ENCODE measurements at regions not wholly inside any gene's neighbourhood (a gene's known extent, or its start where the extent isn't known, plus 50 kb on each side); places are given as distances from the start of the nearest gene placed in this dataset.

- H3K4me3 ChIP-seq (ENCODE audit: low read depth, low read length), result no peak overlapping the region
- no peak for DNase-seq (ENCODE audit: extremely low spot score)
- H3K36me3 ChIP-seq (ENCODE audit: insufficient read depth), result no peaks in the 10 kb centered on the region
- 80% methylated on average over 4 of the region's 4 CpGs for WGBS
- no peak overlapping the region for H3K27ac ChIP-seq (ENCODE audit: low read depth)
- no peaks in the 10 kb centered on the region for H3K4me1 ChIP-seq (ENCODE audit: insufficient read depth)
Measured at GRCh38 chr2:107361751-107362381, 464.8 kb upstream of the RGPD4 start.

- Histone ChIP-seq H3K36me3 (ENCODE audit: insufficient read depth) (no peaks in the 10 kb centered on the region), H3K4me3 (ENCODE audit: low read depth, low read length) (no peak overlapping the region), H3K4me1 (ENCODE audit: insufficient read depth) (no peaks in the 10 kb centered on the region), H3K27ac (ENCODE audit: low read depth) (no peak overlapping the region)
- WGBS, result 93% methylated on average over 1 of the region's 1 CpG
- DNase-seq (ENCODE audit: extremely low spot score), result no peak
Measured at GRCh38 chr2:107362993-107363392, 463.7 kb upstream of the RGPD4 start.

GRCh38 chr2:107363806-107364205 lies 462.9 kb upstream of the RGPD4 start:
- no peak for DNase-seq (ENCODE audit: extremely low spot score)

GRCh38 chr2:107364361-107364950 lies 462.2 kb upstream of the RGPD4 start:
- no peaks in the 10 kb centered on the region for H3K4me1 ChIP-seq (ENCODE audit: insufficient read depth)
- 97% methylated on average over 4 of the region's 4 CpGs for WGBS
- no peak overlapping the region for H3K4me3 ChIP-seq (ENCODE audit: low read depth, low read length)
- H3K36me3 ChIP-seq (ENCODE audit: insufficient read depth), result no peaks in the 10 kb centered on the region
- H3K27ac ChIP-seq (ENCODE audit: low read depth), result no peak overlapping the region
- no peak for DNase-seq (ENCODE audit: extremely low spot score)

More at GRCh38 chr2:107363806-107364205, 462.9 kb upstream of the RGPD4 start:
- WGBS, result 92% methylated on average over 2 of the region's 2 CpGs
- no peak overlapping the region for H3K4me3 ChIP-seq (ENCODE audit: low read depth, low read length)
- H3K4me1 ChIP-seq (ENCODE audit: insufficient read depth), result no peaks in the 10 kb centered on the region
- H3K36me3 ChIP-seq (ENCODE audit: insufficient read depth), result no peaks in the 10 kb centered on the region
- H3K27ac ChIP-seq (ENCODE audit: low read depth), result no peak overlapping the region

GRCh38 chr2:107374249-107374648 lies 452.4 kb upstream of the RGPD4 start:
- DNase-seq (ENCODE audit: extremely low spot score), result no peak
- H3K4me3 ChIP-seq (ENCODE audit: low read depth, low read length), result no peak overlapping the region
- H3K4me1 ChIP-seq (ENCODE audit: insufficient read depth), result no peaks in the 10 kb centered on the region
- no peak overlapping the region for H3K27ac ChIP-seq (ENCODE audit: low read depth)
- H3K36me3 ChIP-seq (ENCODE audit: insufficient read depth), result no peaks in the 10 kb centered on the region
- WGBS, result 49% methylated on average over 4 of the region's 4 CpGs

GRCh38 chr2:107376909-107377308 lies 449.8 kb upstream of the RGPD4 start:
- 57% methylated on average over 4 of the region's 4 CpGs for WGBS
- Histone ChIP-seq H3K36me3 (ENCODE audit: insufficient read depth) (no peaks in the 10 kb centered on the region), H3K4me1 (ENCODE audit: insufficient read depth) (no peaks in the 10 kb centered on the region), H3K27ac (ENCODE audit: low read depth) (no peak overlapping the region), H3K4me3 (ENCODE audit: low read depth, low read length) (no peak overlapping the region)
- DNase-seq (ENCODE audit: extremely low spot score), result no peak

- H3K27ac ChIP-seq (ENCODE audit: low read depth), result no peak overlapping the region
- no peak overlapping the region for H3K4me3 ChIP-seq (ENCODE audit: low read depth, low read length)
- H3K36me3 ChIP-seq (ENCODE audit: insufficient read depth), result no peaks in the 10 kb centered on the region
- no peaks in the 10 kb centered on the region for H3K4me1 ChIP-seq (ENCODE audit: insufficient read depth)
- WGBS, result 85% methylated on average over 2 of the region's 2 CpGs
- DNase-seq (ENCODE audit: extremely low spot score), result no peak
Measured at GRCh38 chr2:107380912-107381311, 445.8 kb upstream of the RGPD4 start.

- no peak for DNase-seq (ENCODE audit: extremely low spot score)
- 82% methylated on average over 4 of the region's 4 CpGs for WGBS
- Histone ChIP-seq H3K4me3 (ENCODE audit: low read depth, low read length) (no peak overlapping the region), H3K4me1 (ENCODE audit: insufficient read depth) (no peaks in the 10 kb centered on the region), H3K36me3 (ENCODE audit: insufficient read depth) (no peaks in the 10 kb centered on the region), H3K27ac (ENCODE audit: low read depth) (no peak overlapping the region)
Measured at GRCh38 chr2:107383691-107384090, 443.0 kb upstream of the RGPD4 start.

GRCh38 chr2:107384422-107384821 lies 442.3 kb upstream of the RGPD4 start:
- WGBS, result 73% methylated on average over 2 of the region's 2 CpGs
- Histone ChIP-seq H3K4me3 (ENCODE audit: low read depth, low read length) (no peak overlapping the region), H3K4me1 (ENCODE audit: insufficient read depth) (no peaks in the 10 kb centered on the region), H3K36me3 (ENCODE audit: insufficient read depth) (no peaks in the 10 kb centered on the region), H3K27ac (ENCODE audit: low read depth) (no peak overlapping the region)
- no peak for DNase-seq (ENCODE audit: extremely low spot score)

- 76% methylated on average over 1 of the region's 1 CpG for WGBS
- H3K4me1 ChIP-seq (ENCODE audit: insufficient read depth), result no peaks in the 10 kb centered on the region
- no peaks in the 10 kb centered on the region for H3K36me3 ChIP-seq (ENCODE audit: insufficient read depth)
- DNase-seq (ENCODE audit: extremely low spot score), result no peak
- H3K27ac ChIP-seq (ENCODE audit: low read depth), result no peak overlapping the region
- no peak overlapping the region for H3K4me3 ChIP-seq (ENCODE audit: low read depth, low read length)
Measured at GRCh38 chr2:107385921-107386320, 440.8 kb upstream of the RGPD4 start.

- H3K36me3 ChIP-seq (ENCODE audit: insufficient read depth), result no peaks in the 10 kb centered on the region
- H3K27ac ChIP-seq (ENCODE audit: low read depth), result no peak overlapping the region
- H3K4me1 ChIP-seq (ENCODE audit: insufficient read depth), result no peaks in the 10 kb centered on the region
- 96% methylated on average over 32 of the region's 32 CpGs for WGBS
- no peak overlapping the region for H3K4me3 ChIP-seq (ENCODE audit: low read depth, low read length)
- DNase-seq (ENCODE audit: extremely low spot score), result no peak
Measured at GRCh38 chr2:107392241-107392704, 434.4 kb upstream of the RGPD4 start.

- H3K4me1 ChIP-seq (ENCODE audit: insufficient read depth), result no peaks in the 10 kb centered on the region
- DNase-seq (ENCODE audit: extremely low spot score), result no peak
- H3K27ac ChIP-seq (ENCODE audit: low read depth), result no peak overlapping the region
- no peak overlapping the region for H3K4me3 ChIP-seq (ENCODE audit: low read depth, low read length)
- H3K36me3 ChIP-seq (ENCODE audit: insufficient read depth), result no peaks in the 10 kb centered on the region
Measured at GRCh38 chr2:107393516-107393915, 433.2 kb upstream of the RGPD4 start.

- WGBS, result 96% methylated on average over 1 of the region's 1 CpG
- H3K4me3 ChIP-seq (ENCODE audit: low read depth, low read length), result no peak overlapping the region
- no peaks in the 10 kb centered on the region for H3K36me3 ChIP-seq (ENCODE audit: insufficient read depth)
- no peak for DNase-seq (ENCODE audit: extremely low spot score)
- no peak overlapping the region for H3K27ac ChIP-seq (ENCODE audit: low read depth)
- no peaks in the 10 kb centered on the region for H3K4me1 ChIP-seq (ENCODE audit: insufficient read depth)
Measured at GRCh38 chr2:107398683-107399082, 428.0 kb upstream of the RGPD4 start.

GRCh38 chr2:107402330-107402729 lies 424.4 kb upstream of the RGPD4 start:
- Histone ChIP-seq H3K4me3 (ENCODE audit: low read depth, low read length) (no peak overlapping the region), H3K4me1 (ENCODE audit: insufficient read depth) (no peaks in the 10 kb centered on the region), H3K27ac (ENCODE audit: low read depth) (no peak overlapping the region), H3K36me3 (ENCODE audit: insufficient read depth) (no peaks in the 10 kb centered on the region)
- DNase-seq (ENCODE audit: extremely low spot score), result no peak
- WGBS, result 70% methylated on average over 3 of the region's 3 CpGs

Data from urinary bladder (tissue), 3 donors.